ENCODE measurements at regions not wholly inside any gene's neighbourhood (a gene's known extent, or its start where the extent isn't known, plus 50 kb on each side); places are given as distances from the start of the nearest gene placed in this dataset.

- no CpG with 5 or more reads among the region's 10 CpGs for WGBS (ENCODE audit: extremely low coverage, insufficient read length, low lambda C conversion rate)
- Histone ChIP-seq H3K4me1 (ENCODE audit: insufficient read depth, low read length) (peaks cover 12% of the 10 kb centered on the region; the same call in 1 of the 2 replicates), H3K18ac (ENCODE audit: insufficient read length, low read depth, low read length) (no peak overlapping the region), H3K4ac (ENCODE audit: low read depth, low read length) (no peak overlapping the region), H2AK5ac (ENCODE audit: insufficient read length, low read length) (no peak overlapping the region), H2BK15ac (ENCODE audit: low read depth, low read length) (no peak overlapping the region), H3K14ac (ENCODE audit: insufficient read depth, low read length) (no peak overlapping the region), H3K9me3 (ENCODE audit: control insufficient read depth, low read depth, low read length) (no peaks in the 10 kb centered on the region), H2BK12ac (ENCODE audit: insufficient read length, low read depth, low read length) (no peak overlapping the region), H4K20me1 (ENCODE audit: control insufficient read depth, insufficient read depth, insufficient read length) (no peaks in the 10 kb centered on the region), H2AFZ (ENCODE audit: low read length) (no peak overlapping the region), H3K4me2 (ENCODE audit: insufficient read depth, insufficient read length, low read length) (no peak overlapping the region), H3K79me2 (ENCODE audit: insufficient read depth, low read length) (no peaks in the 10 kb centered on the region), H3K79me1 (ENCODE audit: insufficient read depth, low read depth, low read length, poor library complexity, severe bottlenecking) (no peaks in the 10 kb centered on the region), H2BK120ac (ENCODE audit: low read depth, low read length, poor library complexity, severe bottlenecking) (no peak overlapping the region), H2BK20ac (ENCODE audit: low read depth, low read length, poor library complexity, severe bottlenecking) (no peak overlapping the region), H3K27ac (ENCODE audit: insufficient read length, low read depth, low read length) (no peak overlapping the region), H3K23ac (ENCODE audit: insufficient read length, low read depth, low read length) (no peak overlapping the region), H3K23me2 (ENCODE audit: insufficient read length, low read depth, low read length, poor library complexity, severe bottlenecking) (no peaks in the 10 kb centered on the region), H4K91ac (ENCODE audit: insufficient read length, low read depth, low read length) (no peak overlapping the region), H4K8ac (replicated peaks; ENCODE audit: insufficient read length, low read depth, low read length) (no peak overlapping the region), H3K27me3 (ENCODE audit: insufficient read depth, low read length) (no peaks in the 10 kb centered on the region), H4K5ac (ENCODE audit: insufficient read length, low read depth, low read length) (no peak overlapping the region), H2BK5ac (ENCODE audit: insufficient read length, low read length) (no peak overlapping the region), H3K9ac (ENCODE audit: extremely low read depth, insufficient read length, low read length) (no peak overlapping the region), H3K56ac (ENCODE audit: insufficient read length, low read depth, low read length) (no peak overlapping the region), H3T11ph (ENCODE audit: low read length) (no peak overlapping the region)
- TF ChIP-seq, protein P1, sequence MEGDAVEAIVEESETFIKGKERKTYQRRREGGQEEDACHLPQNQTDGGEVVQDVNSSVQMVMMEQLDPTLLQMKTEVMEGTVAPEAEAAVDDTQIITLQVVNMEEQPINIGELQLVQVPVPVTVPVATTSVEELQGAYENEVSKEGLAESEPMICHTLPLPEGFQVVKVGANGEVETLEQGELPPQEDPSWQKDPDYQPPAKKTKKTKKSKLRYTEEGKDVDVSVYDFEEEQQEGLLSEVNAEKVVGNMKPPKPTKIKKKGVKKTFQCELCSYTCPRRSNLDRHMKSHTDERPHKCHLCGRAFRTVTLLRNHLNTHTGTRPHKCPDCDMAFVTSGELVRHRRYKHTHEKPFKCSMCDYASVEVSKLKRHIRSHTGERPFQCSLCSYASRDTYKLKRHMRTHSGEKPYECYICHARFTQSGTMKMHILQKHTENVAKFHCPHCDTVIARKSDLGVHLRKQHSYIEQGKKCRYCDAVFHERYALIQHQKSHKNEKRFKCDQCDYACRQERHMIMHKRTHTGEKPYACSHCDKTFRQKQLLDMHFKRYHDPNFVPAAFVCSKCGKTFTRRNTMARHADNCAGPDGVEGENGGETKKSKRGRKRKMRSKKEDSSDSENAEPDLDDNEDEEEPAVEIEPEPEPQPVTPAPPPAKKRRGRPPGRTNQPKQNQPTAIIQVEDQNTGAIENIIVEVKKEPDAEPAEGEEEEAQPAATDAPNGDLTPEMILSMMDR (conservative IDR thresholded peaks at IDR 0.05): no peak
- DNase-seq: no peak
- Mint-ChIP-seq H3K36me3 (ENCODE audit: insufficient read depth in 1 of 3, low read depth in 3 of 3) (no peaks in the 10 kb centered on the region), H3K27me3 (ENCODE audit: low read depth) (peaks cover 5% of the 10 kb centered on the region; the same call in 1 of the 2 replicates), H3K27ac (peak overlapping the region in 1 of 3 experiments; percentile 49; a peak in 2 of 7 replicates), H3K4me3 (no peak overlapping the region; a peak in 1 of 5 replicates), H3K4me1 (peaks cover 47 to 69% of the 10 kb centered on the region in 2 experiments), H3K9me3 (no peaks in the 10 kb centered on the region)
Measured at GRCh38 chr16:50448981-50449380, 80.2 kb upstream of the BRD7 start.

All from H9 (cell line).